SK-N-SH (cell line): ENCODE measurements at regions not wholly inside any gene's neighbourhood (a gene's known extent, or its start where the extent isn't known, plus 50 kb on each side); places are given as distances from the start of the nearest gene placed in this dataset.
"Not testable (repeated sequence)": the region's sequence is repeated elsewhere in the genome, so short reads cannot be mapped to it uniquely, and the experiment has no call there.

Experiments used
- CTCF ChIA-PET: fragments of 300-600, 350-600 bp; formaldehyde crosslinking; extraction: SDS; loops from one replicate; lab custom pipeline; 2021; lab: Yijun Ruan, JAX
- POLR2A ChIA-PET: fragments of 350-600 bp; sonication (Branson Sonifier 250); formaldehyde crosslinking; extraction: SDS; loops from one replicate; lab custom pipeline; 2020; ENCODE audit warnings: antibody characterized with exemption, inconsistent platforms; lab: Yijun Ruan, JAX
- DNase-seq: peaks from one replicate; pipeline ENCODE4 v3.0.0; 2012
- H2AFZ ChIP-seq: fragments of 200-600 bp; sonication (generic); 2 replicates; pipeline ENCODE4 v1.8.1; 2016; ENCODE audit warnings: antibody characterized with exemption, mild to moderate bottlenecking, low read depth
- H3F3A ChIP-seq: fragments of 200-600 bp; sonication (generic); replicated peaks from 2 replicates; pipeline ENCODE3; 2016; ENCODE audit warnings: antibody characterized with exemption, mild to moderate bottlenecking; ENCODE audit not compliant: insufficient read depth
- H3K27ac ChIP-seq, 2 experiments: fragments of 200-500 bp in 1 of 2; fragments of 200-600 bp in 1 of 2; sonication (Bioruptor generic) in 1 of 2; sonication (generic), shearing (Covaris generic) in 1 of 2; 2 replicates each; pipeline versions ENCODE4 v1.5.1 to v1.6.1; 2014 to 2016; ENCODE audit warnings: low read depth in 2 of 2, inconsistent platforms in 1 of 2, low read length in 1 of 2, mild to moderate bottlenecking in 1 of 2, mixed read lengths in 1 of 2
- H3K27me3 ChIP-seq: fragments of 200-600 bp; sonication (generic), shearing (Covaris generic); 2 replicates; pipeline ENCODE4 v1.6.1; 2016; ENCODE audit warnings: mixed run types; ENCODE audit not compliant: insufficient read depth
- H3K36me3 ChIP-seq, 2 experiments: fragments of 200-500 bp in 1 of 2; fragments of 200-600 bp in 1 of 2; sonication (Bioruptor generic) in 1 of 2; sonication (generic) in 1 of 2; replicated peaks in 1 of 2; 2 replicates each; pipeline versions ENCODE3 to v1.5.1; 2014 to 2016; ENCODE audit warnings: low read length in 1 of 2, mild to moderate bottlenecking in 1 of 2; ENCODE audit not compliant: insufficient read depth in 2 of 2, control insufficient read depth in 1 of 2
- H3K4me1 ChIP-seq, 2 experiments: fragments of 200-500 bp in 1 of 2; fragments of 200-600 bp in 1 of 2; sonication (Bioruptor generic) in 1 of 2; sonication (generic), shearing (Covaris generic) in 1 of 2; 2 replicates each; pipeline versions ENCODE4 v1.5.1 to v1.6.1; 2014 to 2016; ENCODE audit warnings: low read depth in 1 of 2, low read length in 1 of 2, mixed run types in 1 of 2; ENCODE audit not compliant: insufficient read depth in 2 of 2, control insufficient read depth in 1 of 2
- H3K4me2 ChIP-seq: fragments of 200-600 bp; sonication (generic), shearing (Covaris generic); 2 replicates; pipeline ENCODE4 v1.6.1; 2017; ENCODE audit warnings: mixed run types
- H3K4me3 ChIP-seq, 2 experiments: fragments of 200-500 bp in 1 of 2; fragments of 200-600 bp in 1 of 2; sonication (Bioruptor generic) in 1 of 2; sonication (generic), shearing (Covaris generic) in 1 of 2; 2 replicates each; pipeline versions ENCODE4 v1.5.1 to v1.8.1; 2014 to 2016; ENCODE audit warnings: low read depth in 2 of 2, inconsistent platforms in 1 of 2, low read length in 1 of 2, mild to moderate bottlenecking in 1 of 2, mixed read lengths in 1 of 2, moderate library complexity in 1 of 2
- H3K79me2 ChIP-seq: fragments of 200-600 bp; sonication (generic); 2 replicates; pipeline ENCODE4 v1.8.1; 2017; ENCODE audit warnings: mild to moderate bottlenecking; ENCODE audit not compliant: insufficient read depth
- H3K9ac ChIP-seq: fragments of 200-600 bp; sonication (generic); 2 replicates; pipeline ENCODE4 v1.6.1; 2017; ENCODE audit warnings: mixed run types
- H3K9me2 ChIP-seq: fragments of 200-600 bp; sonication (generic); 2 replicates; pipeline ENCODE4 v1.6.1; 2017; ENCODE audit warnings: mixed run types
- H3K9me3 ChIP-seq: fragments of 200-600 bp; sonication (generic); 2 replicates; pipeline ENCODE4 v1.6.1; 2017; ENCODE audit warnings: mixed run types, mild to moderate bottlenecking, moderate library complexity
- H4K20me1 ChIP-seq: fragments of 200-600 bp; sonication (generic); 2 replicates; pipeline ENCODE4 v1.6.1; 2017; ENCODE audit warnings: mild to moderate bottlenecking, mixed run types; ENCODE audit not compliant: insufficient read depth
- ELF1 ChIP-seq: IDR thresholded peaks from 2 replicates; pipeline ENCODE4 v1.4.0; 2012
- JUND ChIP-seq: IDR thresholded peaks from 2 replicates; pipeline ENCODE4 v1.4.0; 2012
- POLR2AphosphoS5 ChIP-seq: IDR thresholded peaks from 2 replicates; pipeline ENCODE4 v1.6.1; 2012; ENCODE audit warnings: low read depth, low read length
- TCF12 ChIP-seq: IDR thresholded peaks from 2 replicates; pipeline ENCODE4 v1.4.0; 2012
- TEAD4 ChIP-seq: IDR thresholded peaks from 2 replicates; pipeline ENCODE4 v1.4.0; 2012; ENCODE audit warnings: mild to moderate bottlenecking, borderline replicate concordance; ENCODE audit not compliant: insufficient read depth
- WGBS: methylation state at CpG from one replicate; pipeline ENCODE4 v1.1.6; 2017; ENCODE audit warnings: low lambda C conversion rate; 5-methylcytosine and 5-hydroxymethylcytosine counted together
- TF ChIP-seq, protein P1 (sequence below): fragments of 200-600 bp; sonication (generic); IDR thresholded peaks from 2 replicates; pipeline ENCODE4 v1.6.1; 2017; ENCODE audit warnings: antibody characterized with exemption, mild to moderate bottlenecking, moderate library complexity
- TF ChIP-seq, protein P2 (sequence below): IDR thresholded peaks from 2 replicates; pipeline ENCODE4 v1.4.0; 2012; ENCODE audit warnings: low read depth, borderline replicate concordance
- TF ChIP-seq, protein P3 (sequence below): fragments of 150-350 bp; IDR thresholded peaks from 2 replicates; pipeline ENCODE4 v1.6.1; 2016; ENCODE audit warnings: mild to moderate bottlenecking, low read depth, low read length
- TF ChIP-seq, protein P4 (sequence below): IDR thresholded peaks from 2 replicates; pipeline ENCODE4 v1.4.0; 2012; ENCODE audit warnings: low read depth

DNA sequence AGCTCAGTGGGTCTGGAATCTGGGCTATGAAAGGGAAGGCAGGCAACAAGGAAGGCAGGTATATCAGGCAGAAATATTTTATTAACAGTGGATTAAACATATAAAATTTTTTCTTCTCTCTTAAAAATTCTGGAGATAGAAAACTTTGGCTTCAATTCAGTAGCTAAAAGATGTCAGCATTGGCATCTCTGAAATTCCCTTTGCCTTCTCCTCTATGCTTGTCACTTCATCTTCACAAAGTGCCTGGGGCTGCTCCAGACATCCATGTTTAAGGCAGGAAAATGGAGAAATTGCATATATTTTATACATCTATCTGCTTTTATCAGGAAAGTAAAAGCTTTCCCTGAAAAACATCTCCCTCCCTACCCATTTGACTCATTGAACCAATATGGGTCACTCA is 894.1 kb upstream of the API5 start (continued):
- TF ChIP-seq, protein P1, sequence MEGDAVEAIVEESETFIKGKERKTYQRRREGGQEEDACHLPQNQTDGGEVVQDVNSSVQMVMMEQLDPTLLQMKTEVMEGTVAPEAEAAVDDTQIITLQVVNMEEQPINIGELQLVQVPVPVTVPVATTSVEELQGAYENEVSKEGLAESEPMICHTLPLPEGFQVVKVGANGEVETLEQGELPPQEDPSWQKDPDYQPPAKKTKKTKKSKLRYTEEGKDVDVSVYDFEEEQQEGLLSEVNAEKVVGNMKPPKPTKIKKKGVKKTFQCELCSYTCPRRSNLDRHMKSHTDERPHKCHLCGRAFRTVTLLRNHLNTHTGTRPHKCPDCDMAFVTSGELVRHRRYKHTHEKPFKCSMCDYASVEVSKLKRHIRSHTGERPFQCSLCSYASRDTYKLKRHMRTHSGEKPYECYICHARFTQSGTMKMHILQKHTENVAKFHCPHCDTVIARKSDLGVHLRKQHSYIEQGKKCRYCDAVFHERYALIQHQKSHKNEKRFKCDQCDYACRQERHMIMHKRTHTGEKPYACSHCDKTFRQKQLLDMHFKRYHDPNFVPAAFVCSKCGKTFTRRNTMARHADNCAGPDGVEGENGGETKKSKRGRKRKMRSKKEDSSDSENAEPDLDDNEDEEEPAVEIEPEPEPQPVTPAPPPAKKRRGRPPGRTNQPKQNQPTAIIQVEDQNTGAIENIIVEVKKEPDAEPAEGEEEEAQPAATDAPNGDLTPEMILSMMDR: no peak
- TF ChIP-seq POLR2AphosphoS5 (no peak), TCF12 (no peak), ELF1 (no peak)
- TF ChIP-seq, protein P2, sequence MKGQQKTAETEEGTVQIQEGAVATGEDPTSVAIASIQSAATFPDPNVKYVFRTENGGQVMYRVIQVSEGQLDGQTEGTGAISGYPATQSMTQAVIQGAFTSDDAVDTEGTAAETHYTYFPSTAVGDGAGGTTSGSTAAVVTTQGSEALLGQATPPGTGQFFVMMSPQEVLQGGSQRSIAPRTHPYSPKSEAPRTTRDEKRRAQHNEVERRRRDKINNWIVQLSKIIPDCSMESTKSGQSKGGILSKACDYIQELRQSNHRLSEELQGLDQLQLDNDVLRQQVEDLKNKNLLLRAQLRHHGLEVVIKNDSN: no peak
- TF ChIP-seq, protein P3, sequence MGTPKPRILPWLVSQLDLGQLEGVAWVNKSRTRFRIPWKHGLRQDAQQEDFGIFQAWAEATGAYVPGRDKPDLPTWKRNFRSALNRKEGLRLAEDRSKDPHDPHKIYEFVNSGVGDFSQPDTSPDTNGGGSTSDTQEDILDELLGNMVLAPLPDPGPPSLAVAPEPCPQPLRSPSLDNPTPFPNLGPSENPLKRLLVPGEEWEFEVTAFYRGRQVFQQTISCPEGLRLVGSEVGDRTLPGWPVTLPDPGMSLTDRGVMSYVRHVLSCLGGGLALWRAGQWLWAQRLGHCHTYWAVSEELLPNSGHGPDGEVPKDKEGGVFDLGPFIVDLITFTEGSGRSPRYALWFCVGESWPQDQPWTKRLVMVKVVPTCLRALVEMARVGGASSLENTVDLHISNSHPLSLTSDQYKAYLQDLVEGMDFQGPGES: no peak

DNA sequence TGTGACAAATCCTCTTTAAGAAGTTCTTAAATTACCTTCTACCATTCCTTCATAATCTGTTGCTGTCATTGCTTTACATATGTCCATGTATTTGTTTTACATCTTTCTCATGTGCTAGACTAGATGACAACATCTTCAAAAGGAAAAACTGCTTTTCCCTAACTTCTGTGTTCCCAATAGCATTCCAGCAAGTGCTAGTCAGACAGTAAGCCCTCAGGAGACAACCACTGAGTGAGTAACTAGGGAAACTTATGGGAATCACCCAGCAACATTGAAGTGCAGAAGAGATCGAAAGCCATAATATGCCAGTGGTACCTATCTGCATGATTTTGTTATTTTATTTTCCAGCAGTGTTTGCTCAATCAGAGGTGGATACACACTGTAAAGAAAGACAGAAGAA is 889.7 kb upstream of the API5 start:
- H3K9me3 ChIP-seq: peaks cover 5% of the 10 kb centered on the region; the same call in 1 of the 2 replicates
- H3K9ac ChIP-seq: no peak overlapping the region
- CTCF ChIA-PET: no interaction called here

DNA sequence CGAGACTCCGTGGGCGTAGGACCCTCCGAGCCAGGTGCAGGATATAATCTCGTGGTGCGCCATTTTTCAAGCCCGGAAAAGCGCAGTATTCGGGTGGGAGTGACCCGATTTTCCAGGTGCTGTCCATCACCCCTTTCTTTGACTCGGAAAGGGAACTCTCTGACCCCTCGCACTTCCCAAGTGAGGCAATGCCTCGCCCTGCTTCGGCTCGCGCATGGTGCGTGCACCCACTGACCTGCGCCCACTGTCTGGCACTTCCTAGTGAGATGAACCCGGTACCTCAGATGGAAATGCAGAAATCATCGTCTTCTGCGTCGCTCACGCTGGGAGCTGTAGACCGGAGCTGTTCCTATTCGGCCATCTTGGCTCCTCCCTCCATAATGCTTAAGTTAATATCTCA is 876.9 kb upstream of the API5 start:
- CTCF ChIA-PET, H3K9me3 ChIP-seq, H3K27me3 ChIP-seq, H4K20me1 ChIP-seq, DNase-seq, H3K9me2 ChIP-seq, H3F3A ChIP-seq, H3K4me1 ChIP-seq, H3K4me3 ChIP-seq, H3K27ac ChIP-seq, H3K79me2 ChIP-seq, POLR2A ChIA-PET, H3K4me2 ChIP-seq, H3K9ac ChIP-seq, H3K36me3 ChIP-seq, H2AFZ ChIP-seq: not testable (repeated sequence)
- WGBS: 49% methylated on average over 16 of the region's 25 CpGs

More for the DNA sequence above, 889.7 kb upstream of the API5 start:
- Histone ChIP-seq H3K4me2 (no peak overlapping the region), H3K36me3 (no peaks in the 10 kb centered on the region), H3K79me2 (no peaks in the 10 kb centered on the region), H2AFZ (no peak overlapping the region), H3K4me1 (no peaks in the 10 kb centered on the region), H4K20me1 (no peaks in the 10 kb centered on the region), H3K4me3 (no peak overlapping the region), H3K27me3 (no peaks in the 10 kb centered on the region), H3K27ac (no peak overlapping the region), H3F3A (no peaks in the 10 kb centered on the region), H3K9me2 (no peaks in the 10 kb centered on the region)
- DNase-seq: no peak
- POLR2A ChIA-PET: no interaction called here
- WGBS: 29% methylated on average over 1 of the region's 1 CpG
- TF ChIP-seq JUND (no peak), TEAD4 (no peak)
- TF ChIP-seq, protein P3: no peak
- TF ChIP-seq, protein P4, sequence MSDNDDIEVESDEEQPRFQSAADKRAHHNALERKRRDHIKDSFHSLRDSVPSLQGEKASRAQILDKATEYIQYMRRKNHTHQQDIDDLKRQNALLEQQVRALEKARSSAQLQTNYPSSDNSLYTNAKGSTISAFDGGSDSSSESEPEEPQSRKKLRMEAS: no peak
- TF ChIP-seq, all 33 proteins: peak for 0
